ENCODE measurements at regions not wholly inside any gene's neighbourhood (a gene's known extent, or its start where the extent isn't known, plus 50 kb on each side); places are given as distances from the start of the nearest gene placed in this dataset.

- no peaks in the 10 kb centered on the region for H4K20me1 ChIP-seq (ENCODE audit: insufficient read depth, low read length)
- H3K9me3 ChIP-seq (replicated peaks; ENCODE audit: insufficient read depth, low read length): no peaks in the 10 kb centered on the region
- no peak for DNase-seq
- no peak overlapping the region for H3K4me3 ChIP-seq (ENCODE audit: low read length)
- H3K9me2 ChIP-seq (replicated peaks; ENCODE audit: insufficient read depth, low read length): no peaks in the 10 kb centered on the region
- no peak overlapping the region for H3K27ac ChIP-seq (ENCODE audit: low read length)
- no peaks in the 10 kb centered on the region for H3K36me3 ChIP-seq (replicated peaks; ENCODE audit: insufficient read depth, low read length)
- no peaks in the 10 kb centered on the region for H3K79me2 ChIP-seq (ENCODE audit: low read length)
- H3K4me1 ChIP-seq (ENCODE audit: low read length): no peaks in the 10 kb centered on the region
- TF ChIP-seq EZH2 (optimal IDR thresholded peaks at IDR 0.05; ENCODE audit: low read depth, low read length) (no peak), EZH2phosphoT487 (IDR thresholded peaks at IDR 0.05; ENCODE audit: low read length) (no peak)
- TF ChIP-seq, protein P1, sequence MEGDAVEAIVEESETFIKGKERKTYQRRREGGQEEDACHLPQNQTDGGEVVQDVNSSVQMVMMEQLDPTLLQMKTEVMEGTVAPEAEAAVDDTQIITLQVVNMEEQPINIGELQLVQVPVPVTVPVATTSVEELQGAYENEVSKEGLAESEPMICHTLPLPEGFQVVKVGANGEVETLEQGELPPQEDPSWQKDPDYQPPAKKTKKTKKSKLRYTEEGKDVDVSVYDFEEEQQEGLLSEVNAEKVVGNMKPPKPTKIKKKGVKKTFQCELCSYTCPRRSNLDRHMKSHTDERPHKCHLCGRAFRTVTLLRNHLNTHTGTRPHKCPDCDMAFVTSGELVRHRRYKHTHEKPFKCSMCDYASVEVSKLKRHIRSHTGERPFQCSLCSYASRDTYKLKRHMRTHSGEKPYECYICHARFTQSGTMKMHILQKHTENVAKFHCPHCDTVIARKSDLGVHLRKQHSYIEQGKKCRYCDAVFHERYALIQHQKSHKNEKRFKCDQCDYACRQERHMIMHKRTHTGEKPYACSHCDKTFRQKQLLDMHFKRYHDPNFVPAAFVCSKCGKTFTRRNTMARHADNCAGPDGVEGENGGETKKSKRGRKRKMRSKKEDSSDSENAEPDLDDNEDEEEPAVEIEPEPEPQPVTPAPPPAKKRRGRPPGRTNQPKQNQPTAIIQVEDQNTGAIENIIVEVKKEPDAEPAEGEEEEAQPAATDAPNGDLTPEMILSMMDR (IDR thresholded peaks at IDR 0.05; ENCODE audit: low read length): no peak
- H3K27me3 ChIP-seq (replicated peaks; ENCODE audit: insufficient read depth, low read length): no peaks in the 10 kb centered on the region
- no peak overlapping the region for H3K4me2 ChIP-seq (ENCODE audit: low read depth, low read length)
- H3K9ac ChIP-seq (ENCODE audit: low read length): no peak overlapping the region
- no peak overlapping the region for H2AFZ ChIP-seq (ENCODE audit: low read length)
- H3F3A ChIP-seq (ENCODE audit: insufficient read depth, low read length): no peaks in the 10 kb centered on the region
Observed at GRCh38 chr15:77810130-77810571, 177.4 kb upstream of the LINGO1 start.

GRCh38 chr15:77808581-77809177 lies 176.0 kb upstream of the LINGO1 start:
- DNase-seq: no peak
- Histone ChIP-seq H3K4me3 (ENCODE audit: low read length) (no peak overlapping the region), H3K36me3 (replicated peaks; ENCODE audit: insufficient read depth, low read length) (no peaks in the 10 kb centered on the region), H3K4me2 (ENCODE audit: low read depth, low read length) (no peak overlapping the region), H3K27ac (ENCODE audit: low read length) (no peak overlapping the region), H3K79me2 (ENCODE audit: low read length) (no peaks in the 10 kb centered on the region), H3K4me1 (ENCODE audit: low read length) (no peaks in the 10 kb centered on the region), H3F3A (ENCODE audit: insufficient read depth, low read length) (no peaks in the 10 kb centered on the region), H3K9me2 (replicated peaks; ENCODE audit: insufficient read depth, low read length) (no peaks in the 10 kb centered on the region), H4K20me1 (ENCODE audit: insufficient read depth, low read length) (no peaks in the 10 kb centered on the region), H3K27me3 (replicated peaks; ENCODE audit: insufficient read depth, low read length) (no peaks in the 10 kb centered on the region), H3K9ac (ENCODE audit: low read length) (no peak overlapping the region), H3K9me3 (replicated peaks; ENCODE audit: insufficient read depth, low read length) (no peaks in the 10 kb centered on the region), H2AFZ (ENCODE audit: low read length) (no peak overlapping the region)
- no peak for TF ChIP-seq EZH2 (optimal IDR thresholded peaks at IDR 0.05; ENCODE audit: low read depth, low read length)
- TF ChIP-seq, protein P1 (IDR thresholded peaks at IDR 0.05; ENCODE audit: low read length): no peak
- TF ChIP-seq EZH2phosphoT487 (IDR thresholded peaks at IDR 0.05; ENCODE audit: low read length): no peak

- no peaks in the 10 kb centered on the region for H3K9me3 ChIP-seq (replicated peaks; ENCODE audit: insufficient read depth, low read length)
- H3K27ac ChIP-seq (ENCODE audit: low read length): no peak overlapping the region
- no peak for TF ChIP-seq EZH2phosphoT487 (IDR thresholded peaks at IDR 0.05; ENCODE audit: low read length)
- TF ChIP-seq EZH2 (optimal IDR thresholded peaks at IDR 0.05; ENCODE audit: low read depth, low read length): no peak
- TF ChIP-seq, protein P1 (IDR thresholded peaks at IDR 0.05; ENCODE audit: low read length): no peak
- no peaks in the 10 kb centered on the region for H4K20me1 ChIP-seq (ENCODE audit: insufficient read depth, low read length)
- H3F3A ChIP-seq (ENCODE audit: insufficient read depth, low read length): no peaks in the 10 kb centered on the region
- no peaks in the 10 kb centered on the region for H3K9me2 ChIP-seq (replicated peaks; ENCODE audit: insufficient read depth, low read length)
- H3K9ac ChIP-seq (ENCODE audit: low read length): no peak overlapping the region
- no peaks in the 10 kb centered on the region for H3K27me3 ChIP-seq (replicated peaks; ENCODE audit: insufficient read depth, low read length)
- no peaks in the 10 kb centered on the region for H3K36me3 ChIP-seq (replicated peaks; ENCODE audit: insufficient read depth, low read length)
- no peak overlapping the region for H3K4me3 ChIP-seq (ENCODE audit: low read length)
- H3K4me1 ChIP-seq (ENCODE audit: low read length): no peaks in the 10 kb centered on the region
- no peak for DNase-seq
- no peaks in the 10 kb centered on the region for H3K79me2 ChIP-seq (ENCODE audit: low read length)
- H2AFZ ChIP-seq (ENCODE audit: low read length): no peak overlapping the region
- H3K4me2 ChIP-seq (ENCODE audit: low read depth, low read length): no peak overlapping the region
Observed at GRCh38 chr15:77808075-77808474, 175.4 kb upstream of the LINGO1 start.

Measured in MM.1S (cell line).